ENCODE measurements at regions not wholly inside any gene's neighbourhood (a gene's known extent, or its start where the extent isn't known, plus 50 kb on each side); places are given as distances from the start of the nearest gene placed in this dataset.

GRCh38 chr11:69992026-69992425 is 86.1 kb upstream of the ANO1 start:
- Mint-ChIP-seq H3K36me3 (ENCODE audit: insufficient read depth) (no peaks in the 10 kb centered on the region), H3K27me3 (ENCODE audit: low read depth) (peaks cover 37% of the 10 kb centered on the region), H3K4me3 (no peak overlapping the region), H3K4me1 (ENCODE audit: low read depth) (no peaks in the 10 kb centered on the region), H3K9me3 (no peaks in the 10 kb centered on the region)
- DNase-seq, result no peak
- no peak for ATAC-seq

GRCh38 chr11:69992943-69993694 is 85.0 kb upstream of the ANO1 start:
- ATAC-seq (no peak), DNase-seq (no peak)
- H3K4me3 Mint-ChIP-seq, result no peak overlapping the region
- H3K4me1 Mint-ChIP-seq (ENCODE audit: low read depth), result no peaks in the 10 kb centered on the region
- H3K27me3 Mint-ChIP-seq (ENCODE audit: low read depth), result peaks cover 33% of the 10 kb centered on the region
- no peaks in the 10 kb centered on the region for H3K9me3 Mint-ChIP-seq
- no peaks in the 10 kb centered on the region for H3K36me3 Mint-ChIP-seq (ENCODE audit: insufficient read depth)

GRCh38 chr11:69994810-69995209 is 83.3 kb upstream of the ANO1 start:
- ATAC-seq (no peak), DNase-seq (no peak)
- no peaks in the 10 kb centered on the region for H3K9me3 Mint-ChIP-seq
- no peaks in the 10 kb centered on the region for H3K4me1 Mint-ChIP-seq (ENCODE audit: low read depth)
- H3K27me3 Mint-ChIP-seq (ENCODE audit: low read depth), result peaks cover 30% of the 10 kb centered on the region
- no peaks in the 10 kb centered on the region for H3K36me3 Mint-ChIP-seq (ENCODE audit: insufficient read depth)
- H3K4me3 Mint-ChIP-seq, result no peak overlapping the region

GRCh38 chr11:69995697-69996096 is 82.4 kb upstream of the ANO1 start:
- H3K27me3 Mint-ChIP-seq (ENCODE audit: low read depth), result peaks cover 28% of the 10 kb centered on the region

GRCh38 chr11:69996451-69996850 is 81.7 kb upstream of the ANO1 start:
- H3K27me3 Mint-ChIP-seq (ENCODE audit: low read depth), result peaks cover 22% of the 10 kb centered on the region
- DNase-seq (no peak), ATAC-seq (no peak)
- H3K36me3 Mint-ChIP-seq (ENCODE audit: insufficient read depth), result no peaks in the 10 kb centered on the region
- no peaks in the 10 kb centered on the region for H3K9me3 Mint-ChIP-seq
- H3K4me3 Mint-ChIP-seq, result no peak overlapping the region
- no peaks in the 10 kb centered on the region for H3K4me1 Mint-ChIP-seq (ENCODE audit: low read depth)

More at GRCh38 chr11:69995697-69996096, 82.4 kb upstream of the ANO1 start:
- H3K9me3 Mint-ChIP-seq, result no peaks in the 10 kb centered on the region
- ATAC-seq (no peak), DNase-seq (no peak)
- H3K36me3 Mint-ChIP-seq (ENCODE audit: insufficient read depth), result no peaks in the 10 kb centered on the region
- no peak overlapping the region for H3K4me3 Mint-ChIP-seq
- H3K4me1 Mint-ChIP-seq (ENCODE audit: low read depth), result no peaks in the 10 kb centered on the region

- Mint-ChIP-seq H3K4me3 (no peak overlapping the region), H3K36me3 (ENCODE audit: insufficient read depth) (no peaks in the 10 kb centered on the region), H3K27me3 (ENCODE audit: low read depth) (peaks cover 15% of the 10 kb centered on the region), H3K4me1 (ENCODE audit: low read depth) (no peaks in the 10 kb centered on the region), H3K9me3 (no peaks in the 10 kb centered on the region)
- ATAC-seq (no peak), DNase-seq (no peak)
These were observed 80.8 kb upstream of the ANO1 start for GRCh38 chr11:69997352-69997751.

GRCh38 chr11:69999721-70000120 is 78.4 kb upstream of the ANO1 start:
- no peaks in the 10 kb centered on the region for H3K36me3 Mint-ChIP-seq (ENCODE audit: insufficient read depth)
- H3K4me3 Mint-ChIP-seq, result no peak overlapping the region
- H3K27me3 Mint-ChIP-seq (ENCODE audit: low read depth), result peaks cover 14% of the 10 kb centered on the region
- no peaks in the 10 kb centered on the region for H3K9me3 Mint-ChIP-seq
- DNase-seq (no peak), ATAC-seq (no peak)
- H3K4me1 Mint-ChIP-seq (ENCODE audit: low read depth), result no peaks in the 10 kb centered on the region

- H3K4me1 Mint-ChIP-seq (ENCODE audit: low read depth), result no peaks in the 10 kb centered on the region
- H3K27me3 Mint-ChIP-seq (ENCODE audit: low read depth), result peaks cover 14% of the 10 kb centered on the region
- DNase-seq, result no peak
- no peaks in the 10 kb centered on the region for H3K36me3 Mint-ChIP-seq (ENCODE audit: insufficient read depth)
- H3K9me3 Mint-ChIP-seq, result no peaks in the 10 kb centered on the region
- no peak overlapping the region for H3K4me3 Mint-ChIP-seq
- no peak for ATAC-seq
These were observed 77.9 kb upstream of the ANO1 start for GRCh38 chr11:70000228-70000627.

- Mint-ChIP-seq H3K9me3 (no peaks in the 10 kb centered on the region), H3K27me3 (ENCODE audit: low read depth) (peaks cover 11% of the 10 kb centered on the region), H3K4me1 (ENCODE audit: low read depth) (no peaks in the 10 kb centered on the region), H3K4me3 (no peak overlapping the region), H3K36me3 (ENCODE audit: insufficient read depth) (no peaks in the 10 kb centered on the region)
- DNase-seq, result no peak
- no peak for ATAC-seq
These were observed 76.9 kb upstream of the ANO1 start for GRCh38 chr11:70001246-70001645.

- ATAC-seq (peak; percentile 60 to 91), DNase-seq (no peak)
- no peaks in the 10 kb centered on the region for H3K36me3 Mint-ChIP-seq (ENCODE audit: insufficient read depth)
- no peaks in the 10 kb centered on the region for H3K9me3 Mint-ChIP-seq
- no peaks in the 10 kb centered on the region for H3K4me1 Mint-ChIP-seq (ENCODE audit: low read depth)
- H3K27me3 Mint-ChIP-seq (ENCODE audit: low read depth), result peaks cover 11% of the 10 kb centered on the region
- H3K4me3 Mint-ChIP-seq, result no peak overlapping the region
These were observed 75.7 kb upstream of the ANO1 start for GRCh38 chr11:70002433-70002832.

GRCh38 chr11:70005107-70005818 is 72.9 kb upstream of the ANO1 start:
- H3K9me3 Mint-ChIP-seq, result no peaks in the 10 kb centered on the region
- no peak for ATAC-seq
- peaks cover 2% of the 10 kb centered on the region for H3K27me3 Mint-ChIP-seq (ENCODE audit: low read depth)
- H3K4me3 Mint-ChIP-seq, result no peak overlapping the region
- H3K36me3 Mint-ChIP-seq (ENCODE audit: insufficient read depth), result no peaks in the 10 kb centered on the region
- H3K4me1 Mint-ChIP-seq (ENCODE audit: low read depth), result no peaks in the 10 kb centered on the region
- DNase-seq, result no peak

- no peaks in the 10 kb centered on the region for H3K36me3 Mint-ChIP-seq (ENCODE audit: insufficient read depth)
These were observed 70.3 kb upstream of the ANO1 start for GRCh38 chr11:70007796-70008195.

GRCh38 chr11:70010774-70011173 is 67.3 kb upstream of the ANO1 start:
- DNase-seq, result no peak
- Mint-ChIP-seq H3K36me3 (ENCODE audit: insufficient read depth) (no peaks in the 10 kb centered on the region), H3K9me3 (no peaks in the 10 kb centered on the region), H3K4me1 (ENCODE audit: low read depth) (no peaks in the 10 kb centered on the region), H3K4me3 (no peak overlapping the region), H3K27me3 (ENCODE audit: low read depth) (peaks cover 2% of the 10 kb centered on the region)
- no peak for ATAC-seq

More at GRCh38 chr11:70007796-70008195, 70.3 kb upstream of the ANO1 start:
- Mint-ChIP-seq H3K4me3 (no peak overlapping the region), H3K9me3 (no peaks in the 10 kb centered on the region), H3K27me3 (ENCODE audit: low read depth) (peaks cover 2% of the 10 kb centered on the region), H3K4me1 (ENCODE audit: low read depth) (no peaks in the 10 kb centered on the region)
- DNase-seq (no peak), ATAC-seq (no peak)

- H3K9me3 Mint-ChIP-seq, result no peaks in the 10 kb centered on the region
- H3K27me3 Mint-ChIP-seq (ENCODE audit: low read depth), result no peaks in the 10 kb centered on the region
- H3K36me3 Mint-ChIP-seq (ENCODE audit: insufficient read depth), result no peaks in the 10 kb centered on the region
- H3K4me1 Mint-ChIP-seq (ENCODE audit: low read depth), result no peaks in the 10 kb centered on the region
- ATAC-seq (no peak), DNase-seq (no peak)
- no peak overlapping the region for H3K4me3 Mint-ChIP-seq
These were observed 65.9 kb upstream of the ANO1 start for GRCh38 chr11:70012134-70012733.

- Mint-ChIP-seq H3K36me3 (ENCODE audit: insufficient read depth) (no peaks in the 10 kb centered on the region), H3K4me3 (no peak overlapping the region), H3K27me3 (ENCODE audit: low read depth) (peaks cover 9% of the 10 kb centered on the region), H3K4me1 (ENCODE audit: low read depth) (no peaks in the 10 kb centered on the region), H3K9me3 (no peaks in the 10 kb centered on the region)
- DNase-seq, result no peak
- no peak for ATAC-seq
These were observed 63.8 kb upstream of the ANO1 start for GRCh38 chr11:70014291-70014690.

Measured in activated T-cell treated with anti-CD3 and anti-CD28 coated beads, Interleukin-2, amount 50 U/mL, for 4 hours (primary cell).